GM23338 (cell line): ENCODE measurements at regions not wholly inside any gene's neighbourhood (a gene's known extent, or its start where the extent isn't known, plus 50 kb on each side); places are given as distances from the start of the nearest gene placed in this dataset.

Experiments used
- EZH2 ChIP-seq: fragments of 200-600 bp; sonication (generic); IDR thresholded peaks from one replicate; pipeline ENCODE4 v1.8.0; 2017; ENCODE audit warnings: antibody characterized with exemption, mild to moderate bottlenecking, low read depth; ENCODE audit not compliant: unreplicated experiment
- NANOG ChIP-seq: IDR thresholded peaks from 2 replicates; pipeline ENCODE4 v1.6.1; 2016; ENCODE audit warnings: antibody characterized with exemption, borderline replicate concordance
- TF ChIP-seq, protein P1 (sequence below), 2 experiments: fragments of 200-600 bp in 1 of 2; sonication (generic) in 1 of 2; conservative IDR thresholded peaks; 2 replicates each; pipeline versions ENCODE4 v1.5.1 to v1.6.1; 2016 to 2017; ENCODE audit warnings: antibody characterized with exemption in 2 of 2, low read depth in 2 of 2, mild to moderate bottlenecking in 2 of 2, moderate library complexity in 1 of 2
- TF ChIP-seq, protein P2 (sequence below): IDR thresholded peaks from one replicate; pipeline ENCODE4 v1.6.1; 2018; ENCODE audit warnings: antibody characterized with exemption; ENCODE audit not compliant: unreplicated experiment

DNA sequence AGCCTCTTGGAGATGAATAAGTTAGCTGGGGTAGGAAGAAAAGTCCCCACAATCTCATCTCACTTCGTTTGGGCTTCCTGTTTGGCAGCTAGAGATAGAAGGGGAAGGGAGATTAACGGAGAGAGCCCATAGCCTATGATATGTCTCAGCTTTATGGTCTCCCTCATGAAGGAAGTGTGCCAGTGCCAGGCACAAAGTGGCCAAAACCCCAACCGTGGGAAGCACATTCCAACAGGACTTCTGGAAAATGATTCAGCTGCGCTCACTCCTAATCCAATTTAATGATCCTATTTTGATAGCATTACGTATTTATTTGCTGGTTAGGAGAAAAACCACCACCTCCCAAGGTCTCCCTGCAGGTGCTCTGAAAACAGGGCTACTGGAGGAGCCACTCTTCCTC, 303.1 kb upstream of the CLINT1 start:
- no peak for TF ChIP-seq NANOG
- TF ChIP-seq, protein P1, sequence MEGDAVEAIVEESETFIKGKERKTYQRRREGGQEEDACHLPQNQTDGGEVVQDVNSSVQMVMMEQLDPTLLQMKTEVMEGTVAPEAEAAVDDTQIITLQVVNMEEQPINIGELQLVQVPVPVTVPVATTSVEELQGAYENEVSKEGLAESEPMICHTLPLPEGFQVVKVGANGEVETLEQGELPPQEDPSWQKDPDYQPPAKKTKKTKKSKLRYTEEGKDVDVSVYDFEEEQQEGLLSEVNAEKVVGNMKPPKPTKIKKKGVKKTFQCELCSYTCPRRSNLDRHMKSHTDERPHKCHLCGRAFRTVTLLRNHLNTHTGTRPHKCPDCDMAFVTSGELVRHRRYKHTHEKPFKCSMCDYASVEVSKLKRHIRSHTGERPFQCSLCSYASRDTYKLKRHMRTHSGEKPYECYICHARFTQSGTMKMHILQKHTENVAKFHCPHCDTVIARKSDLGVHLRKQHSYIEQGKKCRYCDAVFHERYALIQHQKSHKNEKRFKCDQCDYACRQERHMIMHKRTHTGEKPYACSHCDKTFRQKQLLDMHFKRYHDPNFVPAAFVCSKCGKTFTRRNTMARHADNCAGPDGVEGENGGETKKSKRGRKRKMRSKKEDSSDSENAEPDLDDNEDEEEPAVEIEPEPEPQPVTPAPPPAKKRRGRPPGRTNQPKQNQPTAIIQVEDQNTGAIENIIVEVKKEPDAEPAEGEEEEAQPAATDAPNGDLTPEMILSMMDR (conservative IDR thresholded peaks at IDR 0.05; ENCODE audit: low read depth in 2 of 2): no peak
- no peak for TF ChIP-seq EZH2
- TF ChIP-seq, protein P2, sequence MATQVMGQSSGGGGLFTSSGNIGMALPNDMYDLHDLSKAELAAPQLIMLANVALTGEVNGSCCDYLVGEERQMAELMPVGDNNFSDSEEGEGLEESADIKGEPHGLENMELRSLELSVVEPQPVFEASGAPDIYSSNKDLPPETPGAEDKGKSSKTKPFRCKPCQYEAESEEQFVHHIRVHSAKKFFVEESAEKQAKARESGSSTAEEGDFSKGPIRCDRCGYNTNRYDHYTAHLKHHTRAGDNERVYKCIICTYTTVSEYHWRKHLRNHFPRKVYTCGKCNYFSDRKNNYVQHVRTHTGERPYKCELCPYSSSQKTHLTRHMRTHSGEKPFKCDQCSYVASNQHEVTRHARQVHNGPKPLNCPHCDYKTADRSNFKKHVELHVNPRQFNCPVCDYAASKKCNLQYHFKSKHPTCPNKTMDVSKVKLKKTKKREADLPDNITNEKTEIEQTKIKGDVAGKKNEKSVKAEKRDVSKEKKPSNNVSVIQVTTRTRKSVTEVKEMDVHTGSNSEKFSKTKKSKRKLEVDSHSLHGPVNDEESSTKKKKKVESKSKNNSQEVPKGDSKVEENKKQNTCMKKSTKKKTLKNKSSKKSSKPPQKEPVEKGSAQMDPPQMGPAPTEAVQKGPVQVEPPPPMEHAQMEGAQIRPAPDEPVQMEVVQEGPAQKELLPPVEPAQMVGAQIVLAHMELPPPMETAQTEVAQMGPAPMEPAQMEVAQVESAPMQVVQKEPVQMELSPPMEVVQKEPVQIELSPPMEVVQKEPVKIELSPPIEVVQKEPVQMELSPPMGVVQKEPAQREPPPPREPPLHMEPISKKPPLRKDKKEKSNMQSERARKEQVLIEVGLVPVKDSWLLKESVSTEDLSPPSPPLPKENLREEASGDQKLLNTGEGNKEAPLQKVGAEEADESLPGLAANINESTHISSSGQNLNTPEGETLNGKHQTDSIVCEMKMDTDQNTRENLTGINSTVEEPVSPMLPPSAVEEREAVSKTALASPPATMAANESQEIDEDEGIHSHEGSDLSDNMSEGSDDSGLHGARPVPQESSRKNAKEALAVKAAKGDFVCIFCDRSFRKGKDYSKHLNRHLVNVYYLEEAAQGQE: no peak
